Thyroid gland (tissue), 4 donors: ENCODE measurements at regions not wholly inside any gene's neighbourhood (a gene's known extent, or its start where the extent isn't known, plus 50 kb on each side); places are given as distances from the start of the nearest gene placed in this dataset.

Source experiments
- POLR2A ChIP-seq, 2 donors: fragments of 450-650 bp; IDR thresholded peaks; one replicate each; pipeline ENCODE4 v1.6.1; 2017; ENCODE audit warnings: antibody characterized with exemption in 2 of 2, mild to moderate bottlenecking in 2 of 2, moderate library complexity in 1 of 2
- TF ChIP-seq, protein P1 (sequence below), 6 experiments: fragments of 200-600 bp in 3 of 6; fragments of 450-650 bp in 3 of 6; sonication (generic) in 3 of 6; IDR thresholded peaks; one replicate each; pipeline ENCODE4 v1.5.1; 2016 to 2019; ENCODE audit warnings: antibody characterized with exemption in 6 of 6, mild to moderate bottlenecking in 2 of 6, inconsistent platforms in 1 of 6, moderate library complexity in 1 of 6

GRCh38 chr11:43250309-43250708, 61.5 kb upstream of the API5 start:
- no peak for TF ChIP-seq POLR2A (IDR thresholded peaks at IDR 0.05)
- TF ChIP-seq, protein P1, sequence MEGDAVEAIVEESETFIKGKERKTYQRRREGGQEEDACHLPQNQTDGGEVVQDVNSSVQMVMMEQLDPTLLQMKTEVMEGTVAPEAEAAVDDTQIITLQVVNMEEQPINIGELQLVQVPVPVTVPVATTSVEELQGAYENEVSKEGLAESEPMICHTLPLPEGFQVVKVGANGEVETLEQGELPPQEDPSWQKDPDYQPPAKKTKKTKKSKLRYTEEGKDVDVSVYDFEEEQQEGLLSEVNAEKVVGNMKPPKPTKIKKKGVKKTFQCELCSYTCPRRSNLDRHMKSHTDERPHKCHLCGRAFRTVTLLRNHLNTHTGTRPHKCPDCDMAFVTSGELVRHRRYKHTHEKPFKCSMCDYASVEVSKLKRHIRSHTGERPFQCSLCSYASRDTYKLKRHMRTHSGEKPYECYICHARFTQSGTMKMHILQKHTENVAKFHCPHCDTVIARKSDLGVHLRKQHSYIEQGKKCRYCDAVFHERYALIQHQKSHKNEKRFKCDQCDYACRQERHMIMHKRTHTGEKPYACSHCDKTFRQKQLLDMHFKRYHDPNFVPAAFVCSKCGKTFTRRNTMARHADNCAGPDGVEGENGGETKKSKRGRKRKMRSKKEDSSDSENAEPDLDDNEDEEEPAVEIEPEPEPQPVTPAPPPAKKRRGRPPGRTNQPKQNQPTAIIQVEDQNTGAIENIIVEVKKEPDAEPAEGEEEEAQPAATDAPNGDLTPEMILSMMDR (IDR thresholded peaks at IDR 0.05), result no peak
